Endothelial cell of umbilical vein (primary cell): ENCODE measurements at regions not wholly inside any gene's neighbourhood (a gene's known extent, or its start where the extent isn't known, plus 50 kb on each side); places are given as distances from the start of the nearest gene placed in this dataset.

Experiments
- BruUV-seq: library from RNA; stranded (reverse); fragments of 400-500 nt; replicated peaks from 2 replicates; lab custom pipeline; 2021; lab: Mats Ljungman, UMichigan
- CTCF ChIA-PET: fragments of 300-600, 350-600 bp; sonication (Branson Sonifier 250); formaldehyde crosslinking; loops from one replicate; lab custom pipeline; 2021; ENCODE audit warnings: antibody characterized with exemption, inconsistent platforms; lab: Charles Lee
- POLR2A ChIA-PET: fragments of 300-600, 350-600 bp; sonication (Branson Sonifier 250); formaldehyde crosslinking; loops from one replicate; lab custom pipeline; 2021; ENCODE audit warnings: antibody characterized with exemption, inconsistent platforms; lab: Charles Lee
- DNase-seq: peaks from one replicate; pipeline ENCODE4 v3.0.0-alpha.2; 2011; ENCODE audit warnings: low read depth, low spot score
- FAIRE-seq: peaks from 2 replicates; lab custom pipeline; 2011; peaks lifted over from hg19 to GRCh38; lab: Jason Lieb, UNC
- H2AFZ ChIP-seq: 2 replicates; pipeline ENCODE4 v1.6.0; 2012; ENCODE audit warnings: low read depth, low read length, control low read depth, inconsistent platforms
- H3K27ac ChIP-seq: 2 replicates; pipeline ENCODE4 v1.5.1; 2011; ENCODE audit warnings: low read depth, mild to moderate bottlenecking, control low read depth, low read length, moderate library complexity; ENCODE audit not compliant: insufficient read depth
- H3K27me3 ChIP-seq, 2 experiments: 2 replicates each; pipeline versions ENCODE4 v1.6.0 to v1.6.1; 2011; ENCODE audit warnings: low read length in 2 of 2, mixed read lengths in 1 of 2; ENCODE audit not compliant: control insufficient read depth in 2 of 2, insufficient read depth in 2 of 2
- H3K36me3 ChIP-seq, 2 experiments: 2 replicates in 1 of 2; 3 replicates in 1 of 2; pipeline ENCODE4 v1.5.1; 2011; ENCODE audit warnings: low read length in 2 of 2, mild to moderate bottlenecking in 1 of 2, moderate library complexity in 1 of 2; ENCODE audit not compliant: control insufficient read depth in 2 of 2, insufficient read depth in 2 of 2; ENCODE audit errors: extremely low read depth in 1 of 2
- H3K4me1 ChIP-seq: 3 replicates; pipeline ENCODE4 v1.5.1; 2011; ENCODE audit warnings: mild to moderate bottlenecking, low read length; ENCODE audit not compliant: control insufficient read depth, insufficient read depth; ENCODE audit errors: extremely low read depth
- H3K4me2 ChIP-seq: 2 replicates; pipeline ENCODE4 v1.6.1; 2011; ENCODE audit warnings: low read length, control low read depth, mixed read lengths; ENCODE audit not compliant: insufficient read depth
- H3K4me3 ChIP-seq, 3 experiments: fragments of 200-600 bp in 1 of 3; sonication (generic), shearing (Covaris generic) in 1 of 3; replicated peaks in 1 of 3; 2 replicates each; pipeline ENCODE4 v1.5.1; 2011 to 2016; ENCODE audit warnings: control low read depth in 3 of 3, low read length in 3 of 3, mild to moderate bottlenecking in 2 of 3, inconsistent platforms in 1 of 3, low read depth in 1 of 3, moderate library complexity in 1 of 3; ENCODE audit not compliant: insufficient read depth in 1 of 3
- H3K79me2 ChIP-seq: 2 replicates; pipeline ENCODE4 v1.6.0; 2012; ENCODE audit warnings: low read length, inconsistent platforms; ENCODE audit not compliant: control insufficient read depth, insufficient read depth
- H3K9ac ChIP-seq: replicated peaks from 2 replicates; pipeline ENCODE3; 2011; ENCODE audit warnings: low read length, control low read depth; ENCODE audit not compliant: insufficient read depth; ENCODE audit errors: extremely low read depth
- H3K9me1 ChIP-seq: replicated peaks from 3 replicates; pipeline ENCODE4 v1.6.0; 2011; ENCODE audit warnings: mild to moderate bottlenecking, low read length; ENCODE audit not compliant: control insufficient read depth, insufficient read depth; ENCODE audit errors: extremely low read depth
- H3K9me3 ChIP-seq: replicated peaks from 2 replicates; pipeline ENCODE4 v1.5.1; 2012; ENCODE audit warnings: low read length, inconsistent platforms; ENCODE audit not compliant: control insufficient read depth, insufficient read depth
- H4K20me1 ChIP-seq: replicated peaks from 2 replicates; pipeline ENCODE3; 2011; ENCODE audit warnings: mild to moderate bottlenecking, low read length; ENCODE audit not compliant: control insufficient read depth, insufficient read depth; ENCODE audit errors: extremely low read depth
- EZH2 ChIP-seq: IDR thresholded peaks from 2 replicates; pipeline ENCODE4 v1.6.1; 2012; ENCODE audit warnings: borderline replicate concordance, low read depth, mild to moderate bottlenecking, moderate library complexity, low read length, inconsistent platforms; ENCODE audit not compliant: severe bottlenecking
- FOS ChIP-seq: IDR thresholded peaks from 2 replicates; pipeline ENCODE4 v1.6.1; 2011; ENCODE audit warnings: mild to moderate bottlenecking, low read length, moderate library complexity, borderline replicate concordance; ENCODE audit not compliant: insufficient read depth
- GATA2 ChIP-seq: IDR thresholded peaks from 2 replicates; pipeline ENCODE4 v1.7.0; 2011; ENCODE audit warnings: low read depth, mild to moderate bottlenecking, moderate library complexity, mixed read lengths, low read length; ENCODE audit not compliant: insufficient read length, insufficient read depth
- JUN ChIP-seq: IDR thresholded peaks from 2 replicates; pipeline ENCODE4 v1.6.1; 2011; ENCODE audit warnings: borderline replicate concordance, low read depth; ENCODE audit not compliant: insufficient read length, insufficient read depth
- MYC ChIP-seq: IDR thresholded peaks from one replicate; pipeline ENCODE4 v1.6.1; 2011; ENCODE audit warnings: mild to moderate bottlenecking, low read depth, low read length
- POLR2A ChIP-seq: IDR thresholded peaks from 2 replicates; pipeline ENCODE4 v1.6.1; 2012; ENCODE audit warnings: low read depth, mild to moderate bottlenecking, control low read depth, low read length
- dilution Hi-C: fragments of 300-500 bp; cut with MboI; formaldehyde crosslinking; loops from one replicate; pipeline ENCODE4 v1.15.0; 2019; ENCODE audit warnings: low sequenced_read_pairs; ENCODE audit not compliant: extremely low pct_ligation_motif_present
- intact Hi-C: fragments of 100-400 bp; cut with micrococcal nuclease; formaldehyde crosslinking; loops from one replicate; pipeline ENCODE4 v1.10.0; 2022
- TF ChIP-seq, protein P1 (sequence below), 2 donors: IDR thresholded peaks; 1 replicate in 1 of 2; 2 replicates in 1 of 2; pipeline ENCODE4 v1.5.1; 2011; ENCODE audit warnings: low read length in 2 of 2, mild to moderate bottlenecking in 2 of 2, moderate library complexity in 2 of 2, control low read depth in 1 of 2, inconsistent platforms in 1 of 2, low read depth in 1 of 2; ENCODE audit not compliant: insufficient read depth in 1 of 2; ENCODE audit errors: extremely low read depth in 1 of 2
- TF ChIP-seq, protein P2 (sequence below): IDR thresholded peaks from 2 replicates; pipeline ENCODE4 v1.6.1; 2011; ENCODE audit not compliant: insufficient read depth, insufficient read length

DNA sequence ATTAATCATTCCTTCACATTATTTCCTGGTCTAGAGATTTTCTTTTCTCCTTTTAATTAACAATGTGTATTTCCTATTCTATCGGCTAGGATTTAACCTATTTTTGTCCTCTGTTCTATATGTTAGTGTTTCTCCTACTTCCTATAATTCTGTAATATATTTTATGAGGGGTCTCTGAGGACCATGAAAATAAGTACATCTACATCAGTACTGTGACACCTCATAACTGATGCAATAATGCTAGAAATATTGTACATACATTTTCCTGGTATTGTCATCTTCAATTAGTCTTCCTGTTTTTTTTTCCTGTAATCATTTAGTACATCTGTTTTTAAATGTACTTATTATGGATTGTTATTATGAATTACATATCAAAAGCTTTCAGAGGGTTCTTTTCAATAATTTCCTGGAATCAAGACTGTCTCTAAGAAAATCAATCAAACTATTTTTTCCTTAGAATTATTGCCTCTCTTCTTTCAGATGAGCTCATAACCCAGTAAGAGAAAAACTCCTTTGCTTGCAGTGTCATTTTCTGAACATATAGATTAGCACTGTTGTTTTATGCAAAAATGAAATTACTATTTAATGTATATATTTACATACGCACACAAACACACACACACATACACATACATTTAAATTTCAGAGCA lies 1004.3 kb downstream of the SLITRK5 start:
- H2AFZ ChIP-seq, result no peak overlapping the region
- no peak overlapping the region for H3K4me2 ChIP-seq
- no peaks in the 10 kb centered on the region for H3K9me1 ChIP-seq
- no peak overlapping the region for H3K27ac ChIP-seq
- no peak for FAIRE-seq
- BruUV-seq, result no TSS peak
- no peak for TF ChIP-seq GATA2
- TF ChIP-seq FOS, result no peak
- TF ChIP-seq EZH2, result no peak
- TF ChIP-seq MYC, result no peak
- TF ChIP-seq POLR2A, result no peak
- TF ChIP-seq, protein P1, sequence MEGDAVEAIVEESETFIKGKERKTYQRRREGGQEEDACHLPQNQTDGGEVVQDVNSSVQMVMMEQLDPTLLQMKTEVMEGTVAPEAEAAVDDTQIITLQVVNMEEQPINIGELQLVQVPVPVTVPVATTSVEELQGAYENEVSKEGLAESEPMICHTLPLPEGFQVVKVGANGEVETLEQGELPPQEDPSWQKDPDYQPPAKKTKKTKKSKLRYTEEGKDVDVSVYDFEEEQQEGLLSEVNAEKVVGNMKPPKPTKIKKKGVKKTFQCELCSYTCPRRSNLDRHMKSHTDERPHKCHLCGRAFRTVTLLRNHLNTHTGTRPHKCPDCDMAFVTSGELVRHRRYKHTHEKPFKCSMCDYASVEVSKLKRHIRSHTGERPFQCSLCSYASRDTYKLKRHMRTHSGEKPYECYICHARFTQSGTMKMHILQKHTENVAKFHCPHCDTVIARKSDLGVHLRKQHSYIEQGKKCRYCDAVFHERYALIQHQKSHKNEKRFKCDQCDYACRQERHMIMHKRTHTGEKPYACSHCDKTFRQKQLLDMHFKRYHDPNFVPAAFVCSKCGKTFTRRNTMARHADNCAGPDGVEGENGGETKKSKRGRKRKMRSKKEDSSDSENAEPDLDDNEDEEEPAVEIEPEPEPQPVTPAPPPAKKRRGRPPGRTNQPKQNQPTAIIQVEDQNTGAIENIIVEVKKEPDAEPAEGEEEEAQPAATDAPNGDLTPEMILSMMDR (IDR thresholded peaks at IDR 0.05; ENCODE audit: extremely low read depth in 1 of 2, insufficient read depth in 1 of 2, low read depth in 1 of 2, low read length in 2 of 2), result no peak
- TF ChIP-seq, protein P2, sequence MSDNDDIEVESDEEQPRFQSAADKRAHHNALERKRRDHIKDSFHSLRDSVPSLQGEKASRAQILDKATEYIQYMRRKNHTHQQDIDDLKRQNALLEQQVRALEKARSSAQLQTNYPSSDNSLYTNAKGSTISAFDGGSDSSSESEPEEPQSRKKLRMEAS, result no peak
- no peak for TF ChIP-seq JUN
- H3K27me3 ChIP-seq, result no peaks in the 10 kb centered on the region
- H3K9ac ChIP-seq, result no peak overlapping the region
- no peak overlapping the region for H3K4me3 ChIP-seq
- DNase-seq, result no peak
- H3K79me2 ChIP-seq, result no peaks in the 10 kb centered on the region
- POLR2A ChIA-PET, result no interaction called here
- H3K36me3 ChIP-seq, result no peaks in the 10 kb centered on the region
- CTCF ChIA-PET, result no interaction called here
- dilution Hi-C loops (no loop called here), intact Hi-C loops (no loop called here)
- no peaks in the 10 kb centered on the region for H4K20me1 ChIP-seq
- H3K9me3 ChIP-seq, result no peaks in the 10 kb centered on the region
- no peaks in the 10 kb centered on the region for H3K4me1 ChIP-seq
